Breast epithelium (tissue), 3 donors: ENCODE measurements at regions not wholly inside any gene's neighbourhood (a gene's known extent, or its start where the extent isn't known, plus 50 kb on each side); places are given as distances from the start of the nearest gene placed in this dataset.

ENCODE experiments used
- POLR2A ChIP-seq: fragments of 450-650 bp; IDR thresholded peaks from one replicate; pipeline ENCODE4 v1.6.1; 2016; ENCODE audit warnings: antibody characterized with exemption, mild to moderate bottlenecking, moderate library complexity
- POLR2AphosphoS5 ChIP-seq, 3 donors: sonication (generic); formaldehyde crosslinking; IDR thresholded peaks; one replicate each; pipeline ENCODE4 v1.6.1; 2017; ENCODE audit warnings: antibody characterized with exemption in 3 of 3
- TF ChIP-seq, protein P1 (sequence below), 3 donors: fragments of 450-650 bp; IDR thresholded peaks; one replicate each; pipeline ENCODE4 v1.5.1; 2016 to 2017; ENCODE audit warnings: antibody characterized with exemption in 3 of 3, mild to moderate bottlenecking in 3 of 3, moderate library complexity in 3 of 3

DNA sequence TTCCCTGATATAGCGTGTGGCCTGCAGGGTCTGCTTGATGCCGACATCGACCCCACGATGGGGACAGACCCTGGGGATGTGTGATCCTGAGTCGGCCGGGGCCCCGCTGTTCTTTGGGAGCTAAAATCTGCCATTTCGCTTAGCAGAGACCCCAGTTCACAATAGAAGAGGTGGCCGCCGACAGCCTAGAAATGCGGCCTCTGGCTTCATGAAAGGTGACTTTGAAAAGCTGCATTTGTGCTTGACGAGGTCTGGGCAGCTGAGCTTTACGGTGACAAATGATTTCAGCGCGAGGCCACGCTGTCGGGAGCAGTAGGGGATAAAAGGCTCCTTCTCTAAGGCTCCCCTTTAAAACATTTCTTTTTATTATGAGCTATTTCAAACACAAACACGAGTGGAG lies 71.7 kb downstream of the RPS6KA4 start:
- TF ChIP-seq, protein P1, sequence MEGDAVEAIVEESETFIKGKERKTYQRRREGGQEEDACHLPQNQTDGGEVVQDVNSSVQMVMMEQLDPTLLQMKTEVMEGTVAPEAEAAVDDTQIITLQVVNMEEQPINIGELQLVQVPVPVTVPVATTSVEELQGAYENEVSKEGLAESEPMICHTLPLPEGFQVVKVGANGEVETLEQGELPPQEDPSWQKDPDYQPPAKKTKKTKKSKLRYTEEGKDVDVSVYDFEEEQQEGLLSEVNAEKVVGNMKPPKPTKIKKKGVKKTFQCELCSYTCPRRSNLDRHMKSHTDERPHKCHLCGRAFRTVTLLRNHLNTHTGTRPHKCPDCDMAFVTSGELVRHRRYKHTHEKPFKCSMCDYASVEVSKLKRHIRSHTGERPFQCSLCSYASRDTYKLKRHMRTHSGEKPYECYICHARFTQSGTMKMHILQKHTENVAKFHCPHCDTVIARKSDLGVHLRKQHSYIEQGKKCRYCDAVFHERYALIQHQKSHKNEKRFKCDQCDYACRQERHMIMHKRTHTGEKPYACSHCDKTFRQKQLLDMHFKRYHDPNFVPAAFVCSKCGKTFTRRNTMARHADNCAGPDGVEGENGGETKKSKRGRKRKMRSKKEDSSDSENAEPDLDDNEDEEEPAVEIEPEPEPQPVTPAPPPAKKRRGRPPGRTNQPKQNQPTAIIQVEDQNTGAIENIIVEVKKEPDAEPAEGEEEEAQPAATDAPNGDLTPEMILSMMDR (IDR thresholded peaks at IDR 0.05): no peak
- TF ChIP-seq POLR2AphosphoS5 (IDR thresholded peaks at IDR 0.05) (no peak), POLR2A (no peak)
